Left lung (tissue), 4 donors: ENCODE measurements at regions not wholly inside any gene's neighbourhood (a gene's known extent, or its start where the extent isn't known, plus 50 kb on each side); places are given as distances from the start of the nearest gene placed in this dataset.
A peak's percentile ranks its signal among the peaks of the same experiment; 100 is the strongest.

ENCODE experiments used
- ATAC-seq: fragments of 200-7000 bp; cut with Tn5 transposase; one replicate; pipeline ENCODE4 v1.9.1; 2020; ENCODE audit warnings: moderate library complexity
- DNase-seq, 4 donors: peaks; one replicate each; pipeline ENCODE4 v3.0.0-alpha.2; 2013 to 2020
- H3K27ac ChIP-seq, 2 donors: fragments of 200-600 bp; sonication (generic) in 1 of 2; one replicate each; pipeline versions ENCODE4 v1.5.0 to v1.8.0; 2020 to 2021
- H3K27me3 ChIP-seq, 2 donors: fragments of 200-600 bp; sonication (generic) in 1 of 2; one replicate each; pipeline versions ENCODE4 v1.5.0 to v1.8.0; 2020 to 2021
- H3K36me3 ChIP-seq, 2 donors: fragments of 200-600 bp; sonication (generic) in 1 of 2; one replicate each; pipeline versions ENCODE4 v1.5.0 to v1.8.0; 2020 to 2021
- H3K4me1 ChIP-seq, 2 donors: fragments of 200-600 bp; one replicate each; pipeline ENCODE4 v1.8.0; 2021
- H3K4me3 ChIP-seq, 2 donors: fragments of 200-600 bp; sonication (generic) in 1 of 2; one replicate each; pipeline versions ENCODE4 v1.5.0 to v1.8.0; 2020 to 2021; ENCODE audit warnings: mild to moderate bottlenecking in 1 of 2
- H3K9me3 ChIP-seq, 2 donors: fragments of 200-600 bp; sonication (generic) in 1 of 2; one replicate each; pipeline versions ENCODE4 v1.5.0 to v1.8.0; 2020 to 2021
- intact Hi-C, 2 donors: fragments of 100-400 bp; cut with DNase I; formaldehyde crosslinking; loops; one replicate each; pipeline versions ENCODE4 v1.11.2 to v1.14.2; 2022
- TF ChIP-seq, protein P1 (sequence below), 2 donors: fragments of 200-600 bp; sonication (generic) in 1 of 2; IDR thresholded peaks; one replicate each; pipeline versions ENCODE4 v1.5.0 to v1.8.0; 2021; ENCODE audit warnings: antibody characterized with exemption in 2 of 2
- donor health status: DM: no; HTN: yes; CAD: no.
- donor health status: DM: no; HTN: no; CAD: no.

DNA sequence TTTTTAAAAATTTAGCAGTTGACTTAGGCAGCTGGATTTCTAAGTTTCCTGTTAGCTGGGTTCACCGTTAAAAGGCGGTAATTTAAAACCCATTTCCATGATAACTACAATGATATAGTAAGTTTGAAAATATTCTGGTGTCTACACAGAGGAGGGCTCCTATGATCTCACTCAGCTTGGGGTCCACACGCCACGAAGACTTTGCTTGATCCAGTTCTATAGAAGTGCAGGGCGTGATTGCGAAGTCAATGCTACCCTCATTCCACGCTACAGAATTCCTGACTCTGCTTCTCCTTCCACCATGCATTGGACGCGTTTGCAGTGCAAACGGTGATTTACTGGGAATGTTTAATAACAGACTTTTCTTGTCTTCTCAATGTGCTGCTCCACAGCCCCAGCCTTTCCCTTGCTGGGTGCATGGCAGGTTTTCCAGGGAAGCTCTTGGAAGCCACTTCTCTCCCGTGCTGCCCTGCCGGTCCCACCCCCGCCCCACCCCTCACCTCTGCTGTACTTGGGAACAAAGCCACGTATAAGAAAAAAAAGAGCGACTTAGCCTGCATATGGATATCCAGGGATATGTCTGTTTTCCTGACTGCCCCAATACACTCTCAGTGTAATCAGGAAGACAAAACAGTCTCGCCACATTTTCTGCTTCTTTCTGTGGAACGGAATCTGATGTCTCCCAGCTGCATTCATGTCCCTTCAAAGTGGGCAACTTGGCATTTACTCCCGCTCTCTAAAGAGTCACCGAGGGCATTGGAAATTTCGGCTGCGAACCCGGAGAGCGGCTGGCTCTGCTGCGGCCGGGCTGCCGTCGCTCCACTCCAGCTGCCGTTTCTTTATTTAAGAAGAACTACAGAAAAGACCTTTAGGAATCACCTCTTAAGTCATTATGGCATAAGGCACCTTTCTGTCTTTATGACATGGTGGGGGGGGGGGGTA lies 434.4 kb upstream of the MGMT start:
- Histone ChIP-seq H3K4me1 (no peaks in the 10 kb centered on the region), H3K36me3 (no peaks in the 10 kb centered on the region), H3K27ac (no peak overlapping the region), H3K9me3 (no peaks in the 10 kb centered on the region), H3K27me3 (peaks cover 42 to 98% of the 10 kb centered on the region in 2 donors), H3K4me3 (no peak overlapping the region)
- intact Hi-C loops, result loop anchor here in 1 of 2 donors (10.0 kb wide), 1 partner anchor 932 kb away; the partner anchor contains the start of gene EBF3
- DNase-seq (no peak), ATAC-seq (no peak)
- TF ChIP-seq, protein P1, sequence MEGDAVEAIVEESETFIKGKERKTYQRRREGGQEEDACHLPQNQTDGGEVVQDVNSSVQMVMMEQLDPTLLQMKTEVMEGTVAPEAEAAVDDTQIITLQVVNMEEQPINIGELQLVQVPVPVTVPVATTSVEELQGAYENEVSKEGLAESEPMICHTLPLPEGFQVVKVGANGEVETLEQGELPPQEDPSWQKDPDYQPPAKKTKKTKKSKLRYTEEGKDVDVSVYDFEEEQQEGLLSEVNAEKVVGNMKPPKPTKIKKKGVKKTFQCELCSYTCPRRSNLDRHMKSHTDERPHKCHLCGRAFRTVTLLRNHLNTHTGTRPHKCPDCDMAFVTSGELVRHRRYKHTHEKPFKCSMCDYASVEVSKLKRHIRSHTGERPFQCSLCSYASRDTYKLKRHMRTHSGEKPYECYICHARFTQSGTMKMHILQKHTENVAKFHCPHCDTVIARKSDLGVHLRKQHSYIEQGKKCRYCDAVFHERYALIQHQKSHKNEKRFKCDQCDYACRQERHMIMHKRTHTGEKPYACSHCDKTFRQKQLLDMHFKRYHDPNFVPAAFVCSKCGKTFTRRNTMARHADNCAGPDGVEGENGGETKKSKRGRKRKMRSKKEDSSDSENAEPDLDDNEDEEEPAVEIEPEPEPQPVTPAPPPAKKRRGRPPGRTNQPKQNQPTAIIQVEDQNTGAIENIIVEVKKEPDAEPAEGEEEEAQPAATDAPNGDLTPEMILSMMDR (IDR thresholded peaks at IDR 0.05), result no peak

DNA sequence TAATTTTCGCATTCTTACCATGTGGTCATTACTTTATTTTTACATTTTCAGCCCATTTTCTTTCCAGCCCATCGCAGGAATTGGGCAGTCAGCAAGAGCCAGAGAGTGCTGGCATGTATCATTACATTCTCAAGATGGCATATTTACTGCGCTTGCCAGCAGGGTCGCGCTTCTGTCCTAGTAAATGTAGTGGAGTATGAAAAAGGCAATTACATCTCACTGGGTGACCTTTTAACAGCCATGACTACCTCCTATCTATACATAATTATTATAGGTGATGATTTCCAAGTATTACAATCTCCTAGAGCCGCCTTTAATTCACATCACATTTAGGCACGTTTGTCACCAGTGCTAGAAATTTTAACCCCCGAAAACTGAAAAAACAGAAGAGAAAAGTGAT lies 433.7 kb upstream of the MGMT start:
- TF ChIP-seq, protein P1 (IDR thresholded peaks at IDR 0.05), result no peak
- Histone ChIP-seq H3K27ac (no peak overlapping the region), H3K9me3 (no peaks in the 10 kb centered on the region), H3K4me3 (no peak overlapping the region), H3K36me3 (no peaks in the 10 kb centered on the region), H3K4me1 (no peaks in the 10 kb centered on the region), H3K27me3 (peaks cover 42 to 92% of the 10 kb centered on the region in 2 donors)
- intact Hi-C loops, result loop anchor here in 1 of 2 donors (10.0 kb wide), 1 partner anchor 931 kb away; the partner anchor contains the start of gene EBF3
- ATAC-seq (no peak), DNase-seq (no peak)

- H3K4me3 ChIP-seq, result no peak overlapping the region
- TF ChIP-seq, protein P1 (IDR thresholded peaks at IDR 0.05), result no peak
- DNase-seq, result no peak
- no peak overlapping the region for H3K27ac ChIP-seq
- intact Hi-C loops, result loop anchor here in 1 of 2 donors (10.0 kb wide), 1 partner anchor 931 kb away; the partner anchor contains the start of gene EBF3
- no peaks in the 10 kb centered on the region for H3K36me3 ChIP-seq
- no peak for ATAC-seq
- H3K4me1 ChIP-seq, result no peaks in the 10 kb centered on the region
- H3K9me3 ChIP-seq, result no peaks in the 10 kb centered on the region
- H3K27me3 ChIP-seq, result peaks cover 42 to 88% of the 10 kb centered on the region in 2 donors
Observed at GRCh38 chr10:129033790-129034272, 433.2 kb upstream of the MGMT start.

GRCh38 chr10:129035052-129035827 lies 431.8 kb upstream of the MGMT start:
- no peak overlapping the region for H3K4me3 ChIP-seq
- DNase-seq (peak in 1 of 4 donors; percentile 16), ATAC-seq (no peak)
- no peak overlapping the region for H3K27ac ChIP-seq
- no peaks in the 10 kb centered on the region for H3K4me1 ChIP-seq
- intact Hi-C loops, result loop anchor here in 1 of 2 donors (10.0 kb wide), 1 partner anchor 930 kb away; the partner anchor contains the start of gene EBF3
- TF ChIP-seq, protein P1 (IDR thresholded peaks at IDR 0.05), result no peak
- no peaks in the 10 kb centered on the region for H3K36me3 ChIP-seq
- no peaks in the 10 kb centered on the region for H3K9me3 ChIP-seq
- H3K27me3 ChIP-seq, result peaks cover 34 to 82% of the 10 kb centered on the region in 2 donors
